HUES48 (cell line): ENCODE measurements at regions not wholly inside any gene's neighbourhood (a gene's known extent, or its start where the extent isn't known, plus 50 kb on each side); places are given as distances from the start of the nearest gene placed in this dataset.

Experiments used
- H3K27ac ChIP-seq: one replicate; pipeline ENCODE4 v1.7.0; 2013; ENCODE audit warnings: low read depth, low read length, inconsistent platforms
- H3K27me3 ChIP-seq: 2 replicates; pipeline ENCODE4 v1.6.1; 2013; ENCODE audit warnings: mild to moderate bottlenecking, low read length; ENCODE audit not compliant: control insufficient read depth, insufficient read depth
- H3K36me3 ChIP-seq: 2 replicates; pipeline ENCODE4 v1.6.1; 2013; ENCODE audit warnings: low read length; ENCODE audit not compliant: control insufficient read depth, insufficient read depth
- H3K4me1 ChIP-seq: 2 replicates; pipeline ENCODE4 v1.6.1; 2013; ENCODE audit warnings: mild to moderate bottlenecking, low read length; ENCODE audit not compliant: control insufficient read depth, insufficient read depth
- H3K4me3 ChIP-seq: 2 replicates; pipeline ENCODE4 v1.5.1; 2013; ENCODE audit warnings: mild to moderate bottlenecking, low read depth, low read length
- H3K9ac ChIP-seq: 2 replicates; pipeline ENCODE4 v1.6.1; 2013; ENCODE audit warnings: mild to moderate bottlenecking, low read depth, low read length, moderate library complexity
- H3K9me3 ChIP-seq: 2 replicates; pipeline ENCODE4 v1.6.1; 2013; ENCODE audit warnings: low read length; ENCODE audit not compliant: control insufficient read depth, insufficient read depth

DNA sequence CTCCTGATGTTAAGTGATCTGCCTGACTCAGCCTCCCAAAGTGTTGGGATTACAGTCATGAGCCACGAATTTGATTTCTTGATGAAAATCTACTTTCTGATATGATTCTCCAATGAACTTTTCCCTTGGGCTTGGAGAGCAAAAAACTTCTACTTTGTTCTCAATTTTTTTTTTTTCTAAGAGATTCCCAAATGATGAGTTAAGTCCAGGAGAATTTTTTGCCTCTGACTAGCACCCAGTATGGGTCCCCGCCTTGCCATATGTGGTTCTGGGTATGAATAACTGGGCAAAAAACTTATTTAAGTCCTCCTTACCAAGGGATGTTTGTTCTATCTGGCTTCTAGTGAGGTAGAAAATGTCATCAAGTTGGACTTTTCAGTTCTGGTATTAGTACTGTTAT is 147.9 kb upstream of the LYZL1 start:
- no peaks in the 10 kb centered on the region for H3K9me3 ChIP-seq
- H3K9ac ChIP-seq, result no peak overlapping the region; the same call in 1 of the 2 replicates
- H3K27ac ChIP-seq, result peak overlapping the region; percentile 88

DNA sequence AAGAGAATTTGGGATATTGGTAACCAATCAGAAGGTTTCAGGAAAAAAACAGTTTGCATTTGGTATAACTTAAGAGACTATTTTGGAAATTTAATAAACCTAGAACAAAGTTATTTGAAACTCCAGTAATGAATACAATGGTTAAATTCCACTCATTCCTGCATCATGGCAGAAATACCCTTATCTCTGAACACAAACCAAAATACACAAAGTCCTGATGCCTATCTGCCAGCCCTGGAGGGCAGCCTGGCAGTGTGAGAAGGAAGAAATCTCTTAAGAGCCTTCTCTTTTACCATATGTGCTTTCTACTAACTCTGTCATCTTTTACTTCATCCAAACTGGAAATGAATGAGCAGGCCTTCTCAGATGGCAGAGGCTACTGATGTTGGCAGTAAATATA is 147.1 kb upstream of the LYZL1 start:
- Histone ChIP-seq H3K27me3 (no peaks in the 10 kb centered on the region), H3K27ac (peak overlapping the region; percentile 88), H3K9ac (no peak overlapping the region)

More for the DNA sequence above, 147.9 kb upstream of the LYZL1 start:
- Histone ChIP-seq H3K36me3 (no peaks in the 10 kb centered on the region), H3K4me1 (peaks cover 36% of the 10 kb centered on the region), H3K27me3 (no peaks in the 10 kb centered on the region), H3K4me3 (no peak overlapping the region)

DNA sequence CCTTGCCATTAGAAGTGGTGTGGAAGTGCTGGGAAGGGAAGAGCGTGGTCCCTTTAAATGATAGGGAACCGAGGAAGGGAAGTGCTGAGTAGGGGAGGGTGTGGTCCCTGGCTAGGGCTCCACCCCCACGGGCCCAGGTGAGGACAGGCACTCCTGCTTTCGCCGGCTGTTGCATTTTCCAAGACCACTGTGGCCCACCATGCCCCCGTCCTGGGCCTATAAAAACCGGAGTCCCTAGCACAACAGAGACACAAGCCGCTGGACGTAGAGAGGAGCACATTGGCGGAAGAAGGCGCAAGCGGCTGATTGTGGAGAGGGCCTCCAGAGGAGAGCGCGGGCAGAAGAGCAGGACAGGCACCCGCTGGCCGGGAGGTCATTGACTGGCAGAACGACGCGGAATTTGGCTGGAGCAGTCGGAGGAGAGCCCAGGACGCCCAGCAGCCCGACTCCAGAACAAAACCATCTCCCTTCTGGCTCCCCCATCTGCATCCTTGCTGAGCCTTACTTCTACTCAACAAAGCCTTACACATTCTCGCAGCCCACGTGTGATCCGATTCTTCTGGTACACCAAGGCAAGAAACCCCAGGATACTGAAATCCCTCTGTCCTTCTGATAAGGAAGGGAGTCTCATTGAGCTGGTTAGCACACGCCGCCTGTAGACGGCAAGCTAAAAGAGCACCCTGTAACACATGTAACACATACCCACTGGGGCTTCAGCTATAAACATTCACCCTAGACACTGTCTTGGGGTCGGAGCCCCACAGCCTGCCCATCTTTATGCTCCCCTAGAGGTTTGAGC is 146.2 kb upstream of the LYZL1 start:
- peaks cover 36% of the 10 kb centered on the region for H3K4me1 ChIP-seq
- H3K36me3 ChIP-seq, result no peaks in the 10 kb centered on the region
- H3K27me3 ChIP-seq, result no peaks in the 10 kb centered on the region
- peak overlapping the region; percentile 63 for H3K9ac ChIP-seq
- H3K9me3 ChIP-seq, result no peaks in the 10 kb centered on the region
- H3K27ac ChIP-seq, result no peak overlapping the region
- H3K4me3 ChIP-seq, result peak overlapping the region; percentile 61

More for the DNA sequence above, 147.1 kb upstream of the LYZL1 start:
- Histone ChIP-seq H3K4me3 (no peak overlapping the region), H3K36me3 (no peaks in the 10 kb centered on the region), H3K9me3 (no peaks in the 10 kb centered on the region), H3K4me1 (peaks cover 36% of the 10 kb centered on the region)

DNA sequence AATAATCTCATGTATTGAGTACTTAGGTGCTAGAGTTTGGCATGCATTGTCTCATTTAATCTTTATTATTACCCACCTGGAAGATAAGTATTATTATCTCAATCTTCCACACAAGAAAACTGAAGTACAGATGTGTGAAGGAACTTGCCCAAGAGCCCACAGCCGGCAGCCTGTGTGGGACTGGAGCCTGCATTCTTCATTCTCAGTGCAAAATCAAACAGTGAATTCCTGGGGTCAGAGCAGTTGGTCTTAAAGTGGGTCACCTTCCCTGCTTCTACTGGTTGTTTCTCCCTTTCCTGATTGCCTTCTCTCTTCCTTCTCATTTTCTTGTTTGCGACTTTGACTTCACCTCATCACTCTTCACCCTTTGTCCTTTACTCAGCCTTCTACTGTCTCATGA is 144.7 kb upstream of the LYZL1 start:
- no peaks in the 10 kb centered on the region for H3K9me3 ChIP-seq

DNA sequence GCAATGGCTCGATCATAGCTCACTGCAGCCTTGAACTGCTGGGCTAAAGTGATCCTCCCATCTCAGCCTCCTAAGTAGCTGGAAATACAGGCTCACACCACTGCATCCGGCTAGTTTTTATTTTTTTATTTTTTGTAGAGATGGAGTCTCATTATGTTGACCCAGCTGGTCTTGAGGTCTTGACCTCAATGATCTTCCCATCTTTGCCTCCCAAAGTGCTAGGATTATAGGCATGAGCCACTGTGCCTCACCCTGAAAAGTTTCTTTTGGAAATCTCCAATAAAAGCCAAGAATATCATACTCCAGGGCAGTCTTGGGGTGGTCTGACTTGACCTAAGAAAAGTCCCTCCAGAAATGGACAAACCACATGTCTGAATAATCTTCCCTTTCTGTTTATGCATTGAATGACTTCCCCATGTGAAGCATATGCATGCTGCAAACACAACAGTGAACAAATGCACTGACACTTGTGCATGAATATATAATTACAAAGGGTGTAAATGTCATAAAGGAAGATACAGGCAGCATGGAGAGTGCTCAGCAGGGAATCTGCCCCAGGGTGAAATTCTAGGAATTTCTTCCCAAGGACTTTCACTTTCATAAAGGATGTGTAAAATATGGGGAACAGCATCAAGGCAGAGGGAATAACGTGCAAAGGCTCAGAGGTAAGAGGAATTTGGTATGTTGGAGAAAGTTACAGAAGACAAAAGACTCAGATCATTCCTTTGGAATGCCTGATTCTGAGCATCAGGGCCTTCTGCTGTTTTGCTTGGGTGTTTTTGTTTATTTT is 142.4 kb upstream of the LYZL1 start:
- Histone ChIP-seq H3K4me1 (peaks cover 25% of the 10 kb centered on the region), H3K27me3 (no peaks in the 10 kb centered on the region), H3K27ac (no peak overlapping the region), H3K9ac (no peak overlapping the region), H3K4me3 (no peak overlapping the region), H3K36me3 (no peaks in the 10 kb centered on the region), H3K9me3 (no peaks in the 10 kb centered on the region)

More for the DNA sequence above, 144.7 kb upstream of the LYZL1 start:
- Histone ChIP-seq H3K4me1 (peaks cover 36% of the 10 kb centered on the region), H3K27ac (no peak overlapping the region), H3K27me3 (no peaks in the 10 kb centered on the region), H3K36me3 (no peaks in the 10 kb centered on the region), H3K4me3 (no peak overlapping the region), H3K9ac (no peak overlapping the region)

DNA sequence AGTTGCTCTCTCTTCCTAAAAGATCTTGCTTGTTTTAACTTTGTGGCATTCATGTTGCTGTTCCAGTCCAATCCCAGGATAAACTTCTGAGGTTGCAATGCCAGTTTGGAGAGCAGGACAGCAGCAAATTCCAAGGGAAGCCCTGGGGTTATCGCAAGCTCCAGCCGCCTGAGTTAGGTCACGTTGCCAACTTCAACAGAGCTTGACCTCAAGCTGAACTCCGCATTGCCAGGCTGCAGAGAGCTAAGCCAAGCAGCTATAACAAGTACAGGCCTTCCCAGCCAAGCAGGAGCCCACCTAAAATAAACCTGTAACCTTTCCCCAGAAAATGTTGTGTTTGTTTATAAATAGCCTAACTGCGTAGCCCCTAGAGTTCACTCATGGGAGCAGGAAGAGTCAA is 138.9 kb upstream of the LYZL1 start:
- no peaks in the 10 kb centered on the region for H3K9me3 ChIP-seq
- no peaks in the 10 kb centered on the region for H3K36me3 ChIP-seq
- H3K4me1 ChIP-seq, result peaks cover 4% of the 10 kb centered on the region; the same call in 1 of the 2 replicates
- H3K4me3 ChIP-seq, result no peak overlapping the region
- no peak overlapping the region for H3K27ac ChIP-seq
- no peak overlapping the region for H3K9ac ChIP-seq
- H3K27me3 ChIP-seq, result no peaks in the 10 kb centered on the region

DNA sequence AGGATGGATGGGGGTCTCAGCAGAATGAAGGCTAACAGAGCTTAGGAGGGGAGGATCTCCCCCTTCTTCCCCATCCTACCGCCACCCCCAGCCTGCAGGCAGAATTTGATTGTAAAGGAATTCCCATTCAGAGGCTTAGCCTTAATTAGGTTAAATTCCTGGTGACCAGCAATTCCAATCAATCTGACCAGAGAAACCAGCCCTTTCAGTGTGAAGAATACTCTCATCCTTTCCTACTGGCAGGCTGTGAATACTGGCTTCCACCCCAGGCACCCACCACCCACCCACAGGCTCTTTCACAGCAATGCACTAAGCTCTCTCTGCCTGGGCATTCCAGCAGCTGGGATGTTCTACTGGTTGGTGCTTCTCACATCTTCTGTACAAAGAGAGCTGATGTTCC is 137.9 kb upstream of the LYZL1 start:
- Histone ChIP-seq H3K36me3 (no peaks in the 10 kb centered on the region), H3K4me3 (no peak overlapping the region), H3K9ac (no peak overlapping the region), H3K27ac (no peak overlapping the region), H3K9me3 (no peaks in the 10 kb centered on the region), H3K27me3 (no peaks in the 10 kb centered on the region), H3K4me1 (peaks cover 7% of the 10 kb centered on the region; the same call in 1 of the 2 replicates)

DNA sequence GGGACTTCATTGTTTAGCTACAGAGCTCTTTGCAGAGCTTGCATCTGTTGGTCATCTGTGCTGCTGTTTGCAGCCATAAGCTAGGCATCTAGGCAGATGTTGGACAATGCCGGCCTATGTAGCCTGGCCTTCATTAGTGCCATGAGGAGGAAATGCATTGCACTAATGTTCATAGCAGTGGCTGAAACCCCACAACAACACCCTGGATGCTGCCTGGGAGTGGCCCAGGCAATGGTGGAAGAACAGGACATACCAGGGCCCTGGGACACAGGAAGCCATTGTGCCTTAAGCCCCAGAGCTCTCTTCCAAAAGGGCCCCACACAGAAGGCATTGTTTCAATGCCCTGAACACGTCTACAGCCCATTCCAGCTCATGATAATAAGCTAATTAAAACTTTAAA is 131.5 kb upstream of the LYZL1 start:
- H3K4me1 ChIP-seq, result peaks cover 20% of the 10 kb centered on the region
- H3K27me3 ChIP-seq, result no peaks in the 10 kb centered on the region
- H3K36me3 ChIP-seq, result no peaks in the 10 kb centered on the region
- 0 out of 2 replicates have a peak, but pooled peaks cover 4% of the 10 kb centered on the region for H3K9me3 ChIP-seq
- H3K27ac ChIP-seq, result no peak overlapping the region
- H3K9ac ChIP-seq, result no peak overlapping the region
- H3K4me3 ChIP-seq, result no peak overlapping the region

DNA sequence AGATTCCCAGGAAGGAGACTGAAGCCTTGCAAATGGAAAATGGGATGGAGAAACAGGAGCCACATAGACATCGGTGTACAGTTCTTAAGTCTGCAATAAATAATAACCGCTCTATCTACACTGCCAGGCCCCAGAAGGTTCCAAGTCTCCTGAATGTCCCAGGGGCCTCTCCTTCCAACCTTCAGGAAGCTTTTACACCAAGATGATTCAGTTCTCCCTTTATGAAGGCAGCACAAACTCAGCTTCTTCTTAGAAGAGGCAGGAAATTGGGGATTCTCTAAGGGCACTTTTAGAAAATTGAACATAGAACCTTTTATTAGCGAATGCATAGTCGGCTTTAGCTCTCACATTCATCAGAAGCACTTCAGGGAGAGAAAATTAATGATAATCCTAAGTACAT is 130.8 kb upstream of the LYZL1 start:
- H3K27ac ChIP-seq, result no peak overlapping the region
- 0 out of 2 replicates have a peak, but pooled peaks cover 5% of the 10 kb centered on the region for H3K9me3 ChIP-seq
- H3K36me3 ChIP-seq, result no peaks in the 10 kb centered on the region
- H3K9ac ChIP-seq, result no peak overlapping the region
- no peak overlapping the region for H3K4me3 ChIP-seq
- H3K4me1 ChIP-seq, result peaks cover 20% of the 10 kb centered on the region
- H3K27me3 ChIP-seq, result no peaks in the 10 kb centered on the region

DNA sequence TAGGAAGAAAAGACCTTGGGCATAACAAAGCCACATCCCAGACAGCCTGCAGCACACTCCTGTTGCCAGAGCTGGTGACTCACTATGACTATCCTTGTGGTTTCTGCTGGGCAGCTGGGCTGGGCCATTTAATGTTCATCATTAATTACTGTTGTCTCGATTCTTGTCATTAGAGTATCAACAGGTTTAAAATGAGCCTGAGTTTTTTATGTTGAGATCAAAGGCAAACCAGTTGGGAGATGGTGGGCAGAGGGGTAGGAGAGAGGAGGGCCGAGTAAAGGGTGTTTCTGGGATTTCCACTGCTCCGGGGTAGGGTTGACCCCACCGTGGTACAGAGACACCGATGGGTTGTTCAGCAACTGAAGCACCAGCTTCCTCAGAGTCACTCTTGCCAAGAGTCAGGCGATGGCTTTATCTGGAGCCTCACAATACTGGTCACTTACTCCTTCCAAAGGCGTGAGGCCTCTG is 128.7 kb upstream of the LYZL1 start:
- Histone ChIP-seq H3K27me3 (no peaks in the 10 kb centered on the region), H3K27ac (peak overlapping the region; percentile 97), H3K36me3 (no peaks in the 10 kb centered on the region), H3K4me3 (no peak overlapping the region), H3K9ac (peak overlapping the region; percentile 46), H3K9me3 (peaks cover 14% of the 10 kb centered on the region), H3K4me1 (peaks cover 20% of the 10 kb centered on the region)

DNA sequence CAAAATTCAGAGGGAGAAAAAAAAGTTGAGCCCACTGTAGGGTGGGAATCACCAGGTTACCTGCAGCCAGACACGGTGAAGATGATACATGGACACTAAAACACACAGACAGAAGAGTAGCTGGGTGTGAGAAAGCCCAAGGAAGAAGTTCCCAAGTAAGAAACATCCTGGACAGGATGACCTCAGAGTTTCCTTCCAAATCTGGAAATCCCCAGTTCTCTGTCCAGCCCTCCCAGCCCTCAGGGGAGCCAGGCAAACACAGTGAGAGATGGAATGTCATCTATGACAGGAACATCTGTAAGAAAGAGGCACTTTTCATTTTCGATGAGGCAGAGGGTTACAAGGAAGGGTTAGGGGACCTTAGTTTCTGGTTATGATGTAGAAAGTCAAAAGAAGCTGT is 125.1 kb upstream of the LYZL1 start:
- Histone ChIP-seq H3K4me1 (peaks cover 16% of the 10 kb centered on the region), H3K4me3 (no peak overlapping the region), H3K36me3 (no peaks in the 10 kb centered on the region), H3K9ac (no peak overlapping the region), H3K9me3 (peaks cover 34% of the 10 kb centered on the region), H3K27ac (no peak overlapping the region), H3K27me3 (no peaks in the 10 kb centered on the region)
